Neural progenitor cell (in vitro differentiated cells): ENCODE measurements at regions not wholly inside any gene's neighbourhood (a gene's known extent, or its start where the extent isn't known, plus 50 kb on each side); places are given as distances from the start of the nearest gene placed in this dataset.

Experiments
- DNase-seq: peaks from one replicate; pipeline ENCODE4 v3.0.0-alpha.2; 2016; ENCODE audit warnings: low spot score
- H2AFZ ChIP-seq: fragments of 200-600 bp; sonication (generic); replicated peaks from 2 replicates; pipeline ENCODE4 v1.6.1; 2016; ENCODE audit warnings: antibody characterized with exemption
- H3F3A ChIP-seq: fragments of 200-600 bp; sonication (generic); 2 replicates; pipeline ENCODE4 v1.6.1; 2016; ENCODE audit warnings: antibody characterized with exemption, low read depth
- H3K27ac ChIP-seq: fragments of 200-600 bp; sonication (generic); 2 replicates; pipeline ENCODE4 v1.5.1; 2016; ENCODE audit warnings: mild to moderate bottlenecking
- H3K27me3 ChIP-seq: fragments of 200-600 bp; sonication (generic); 2 replicates; pipeline ENCODE4 v1.6.1; 2016; ENCODE audit warnings: mild to moderate bottlenecking, moderate library complexity
- H3K36me3 ChIP-seq: fragments of 200-600 bp; sonication (generic); 2 replicates; pipeline ENCODE4 v1.5.1; 2016
- H3K4me1 ChIP-seq: fragments of 200-600 bp; sonication (generic); 2 replicates; pipeline ENCODE4 v1.6.1; 2016; ENCODE audit warnings: mixed run types
- H3K4me2 ChIP-seq: fragments of 200-600 bp; sonication (generic); 2 replicates; pipeline ENCODE4 v1.6.1; 2016
- H3K4me3 ChIP-seq: fragments of 200-600 bp; sonication (generic); 2 replicates; pipeline ENCODE4 v1.5.1; 2016
- H3K79me2 ChIP-seq: fragments of 200-600 bp; sonication (generic); 2 replicates; pipeline ENCODE4 v1.6.1; 2016; ENCODE audit warnings: low read depth
- H3K9ac ChIP-seq: fragments of 200-600 bp; sonication (generic); 2 replicates; pipeline ENCODE4 v1.6.1; 2016
- H3K9me3 ChIP-seq: fragments of 200-600 bp; sonication (generic); 2 replicates; pipeline ENCODE4 v1.5.1; 2016; ENCODE audit warnings: low read depth
- H4K20me1 ChIP-seq: fragments of 200-600 bp; sonication (generic); 2 replicates; pipeline ENCODE4 v1.6.1; 2016; ENCODE audit warnings: low read depth
- H3K27ac Mint-ChIP-seq: 3 replicates; pipeline ENCODE4 v1.8.0; 2021; ENCODE audit warnings: mixed read lengths
- H3K27me3 Mint-ChIP-seq: 2 replicates; pipeline ENCODE4 v1.8.0; 2022; ENCODE audit warnings: low read depth, mild to moderate bottlenecking, inconsistent platforms, moderate library complexity, mixed read lengths; ENCODE audit not compliant: insufficient read depth
- H3K36me3 Mint-ChIP-seq: 3 replicates; pipeline ENCODE4 v1.8.0; 2021; ENCODE audit warnings: mixed read lengths
- H3K4me1 Mint-ChIP-seq: 3 replicates; pipeline ENCODE4 v1.8.0; 2021; ENCODE audit warnings: mixed read lengths
- H3K4me3 Mint-ChIP-seq: 3 replicates; pipeline ENCODE4 v1.8.0; 2021; ENCODE audit warnings: mild to moderate bottlenecking, moderate library complexity, mixed read lengths
- H3K9me3 Mint-ChIP-seq: 3 replicates; pipeline ENCODE4 v1.8.0; 2020; ENCODE audit warnings: mixed read lengths
- EZH2 ChIP-seq: fragments of 200-600 bp; sonication (generic); IDR thresholded peaks from 2 replicates; pipeline ENCODE4 v1.6.1; 2017; ENCODE audit warnings: antibody characterized with exemption, mild to moderate bottlenecking, moderate library complexity
- EZH2phosphoT487 ChIP-seq: fragments of 200-600 bp; sonication (generic); IDR thresholded peaks from 2 replicates; pipeline ENCODE4 v1.6.1; 2017; ENCODE audit warnings: antibody characterized with exemption
- TF ChIP-seq, protein P1 (sequence below): fragments of 200-600 bp; sonication (generic); IDR thresholded peaks from 2 replicates; pipeline ENCODE4 v1.5.1; 2017; ENCODE audit warnings: antibody characterized with exemption, mild to moderate bottlenecking

DNA sequence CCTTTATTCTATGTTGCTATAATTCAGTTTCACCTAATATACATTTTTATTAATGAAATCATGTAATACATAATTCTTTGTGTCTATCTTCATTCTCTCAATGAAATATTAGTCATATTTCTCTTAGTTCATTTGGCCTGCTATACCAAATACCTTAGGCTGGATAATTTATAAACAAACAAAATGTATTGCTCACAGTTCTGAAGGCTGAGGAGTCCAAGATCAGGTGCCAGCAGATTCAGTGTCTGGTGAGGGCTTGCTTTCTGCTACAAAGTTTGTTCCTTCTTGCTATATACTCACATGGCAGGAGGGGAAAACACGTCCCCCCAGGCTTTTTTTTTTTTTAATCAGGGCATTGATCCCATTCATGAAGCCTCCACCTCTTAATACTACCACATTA is 143.4 kb upstream of the GRB10 start:
- no peak overlapping the region for H3K9ac ChIP-seq
- no peak overlapping the region for H3K27ac ChIP-seq
- no peak for DNase-seq
- no peaks in the 10 kb centered on the region for H3K36me3 Mint-ChIP-seq
- H3K4me1 ChIP-seq, result no peaks in the 10 kb centered on the region
- no peaks in the 10 kb centered on the region for H3K27me3 ChIP-seq
- H3F3A ChIP-seq, result no peaks in the 10 kb centered on the region
- no peaks in the 10 kb centered on the region for H3K36me3 ChIP-seq
- no peak overlapping the region for H2AFZ ChIP-seq
- no peaks in the 10 kb centered on the region for H3K79me2 ChIP-seq
- H3K4me3 Mint-ChIP-seq, result no peak overlapping the region
- no peak overlapping the region for H3K4me2 ChIP-seq
- H3K27ac Mint-ChIP-seq, result no peak overlapping the region
- H4K20me1 ChIP-seq, result no peaks in the 10 kb centered on the region
- no peaks in the 10 kb centered on the region for H3K9me3 Mint-ChIP-seq
- no peaks in the 10 kb centered on the region for H3K4me1 Mint-ChIP-seq
- H3K27me3 Mint-ChIP-seq, result peaks cover 2% of the 10 kb centered on the region
- no peaks in the 10 kb centered on the region for H3K9me3 ChIP-seq
- H3K4me3 ChIP-seq, result no peak overlapping the region
- TF ChIP-seq EZH2, result no peak
- TF ChIP-seq, protein P1, sequence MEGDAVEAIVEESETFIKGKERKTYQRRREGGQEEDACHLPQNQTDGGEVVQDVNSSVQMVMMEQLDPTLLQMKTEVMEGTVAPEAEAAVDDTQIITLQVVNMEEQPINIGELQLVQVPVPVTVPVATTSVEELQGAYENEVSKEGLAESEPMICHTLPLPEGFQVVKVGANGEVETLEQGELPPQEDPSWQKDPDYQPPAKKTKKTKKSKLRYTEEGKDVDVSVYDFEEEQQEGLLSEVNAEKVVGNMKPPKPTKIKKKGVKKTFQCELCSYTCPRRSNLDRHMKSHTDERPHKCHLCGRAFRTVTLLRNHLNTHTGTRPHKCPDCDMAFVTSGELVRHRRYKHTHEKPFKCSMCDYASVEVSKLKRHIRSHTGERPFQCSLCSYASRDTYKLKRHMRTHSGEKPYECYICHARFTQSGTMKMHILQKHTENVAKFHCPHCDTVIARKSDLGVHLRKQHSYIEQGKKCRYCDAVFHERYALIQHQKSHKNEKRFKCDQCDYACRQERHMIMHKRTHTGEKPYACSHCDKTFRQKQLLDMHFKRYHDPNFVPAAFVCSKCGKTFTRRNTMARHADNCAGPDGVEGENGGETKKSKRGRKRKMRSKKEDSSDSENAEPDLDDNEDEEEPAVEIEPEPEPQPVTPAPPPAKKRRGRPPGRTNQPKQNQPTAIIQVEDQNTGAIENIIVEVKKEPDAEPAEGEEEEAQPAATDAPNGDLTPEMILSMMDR, result no peak
- no peak for TF ChIP-seq EZH2phosphoT487

DNA sequence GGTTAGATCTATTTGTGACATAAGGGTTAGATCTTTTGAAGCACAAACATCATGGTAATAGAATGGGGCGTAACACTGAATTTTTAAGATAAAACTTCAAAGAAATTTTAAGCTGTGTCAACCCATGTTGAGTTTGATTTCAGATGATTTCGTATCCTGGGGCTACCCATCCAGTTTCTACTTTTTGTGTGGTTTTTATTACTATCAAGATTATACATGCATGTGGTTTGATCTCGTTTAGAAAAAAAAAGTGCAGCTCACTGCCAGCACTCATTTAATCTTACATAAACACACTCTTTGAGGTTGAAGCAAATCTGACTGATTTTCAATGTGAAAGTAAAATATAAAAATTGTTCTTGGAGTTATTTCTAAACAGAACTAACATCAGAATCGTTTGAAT is 140.8 kb upstream of the GRB10 start:
- no peaks in the 10 kb centered on the region for H3K9me3 Mint-ChIP-seq
- TF ChIP-seq EZH2phosphoT487 (no peak), EZH2 (no peak)
- TF ChIP-seq, protein P1, result no peak
- no peak overlapping the region for H2AFZ ChIP-seq

DNA sequence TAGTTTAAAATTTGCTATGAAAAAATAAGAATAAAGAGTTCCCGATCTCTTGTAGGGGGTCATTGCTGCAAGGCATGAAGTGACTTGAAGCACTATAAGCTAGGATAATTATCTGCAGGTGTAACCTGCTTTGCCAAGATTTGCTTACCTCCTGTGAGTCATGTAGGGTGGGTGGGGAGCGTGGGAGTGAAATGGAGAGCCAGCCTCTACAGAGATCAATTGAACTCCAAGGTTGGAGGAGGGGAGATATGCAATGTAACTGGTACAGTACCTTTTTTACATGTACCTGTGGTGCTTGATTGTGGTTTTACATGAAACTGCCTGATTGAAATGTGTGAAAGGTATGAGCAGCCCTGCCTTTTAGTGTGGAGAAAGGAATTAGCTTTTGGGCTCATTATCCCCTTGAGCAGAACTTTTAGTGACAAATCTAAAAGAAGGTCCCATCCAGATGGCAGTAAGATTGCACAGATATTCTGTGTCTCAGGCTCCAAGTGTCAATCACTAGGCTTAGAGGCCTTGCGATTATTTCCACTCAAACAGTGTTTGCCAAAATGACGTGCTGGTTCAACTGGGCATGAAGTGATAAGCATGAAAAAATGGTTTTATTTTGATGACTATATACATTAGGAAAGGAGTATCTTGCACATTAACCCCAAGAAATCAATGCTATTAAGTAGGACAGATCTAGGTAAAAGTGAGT is 138.6 kb upstream of the GRB10 start:
- H3K4me1 Mint-ChIP-seq, result no peaks in the 10 kb centered on the region
- Histone ChIP-seq H3K79me2 (no peaks in the 10 kb centered on the region), H4K20me1 (no peaks in the 10 kb centered on the region), H3K9ac (no peak overlapping the region), H3F3A (no peaks in the 10 kb centered on the region), H2AFZ (no peak overlapping the region), H3K4me2 (no peak overlapping the region), H3K36me3 (no peaks in the 10 kb centered on the region), H3K9me3 (no peaks in the 10 kb centered on the region), H3K27ac (no peak overlapping the region), H3K4me3 (no peak overlapping the region), H3K27me3 (no peaks in the 10 kb centered on the region), H3K4me1 (no peaks in the 10 kb centered on the region)
- H3K4me3 Mint-ChIP-seq, result no peak overlapping the region
- no peak overlapping the region for H3K27ac Mint-ChIP-seq
- no peaks in the 10 kb centered on the region for H3K36me3 Mint-ChIP-seq
- H3K27me3 Mint-ChIP-seq, result no peaks in the 10 kb centered on the region
- no peaks in the 10 kb centered on the region for H3K9me3 Mint-ChIP-seq
- no peak for DNase-seq
- TF ChIP-seq, protein P1, result no peak
- TF ChIP-seq EZH2phosphoT487 (no peak), EZH2 (no peak)

More for the DNA sequence above, 140.8 kb upstream of the GRB10 start:
- H3K79me2 ChIP-seq, result no peaks in the 10 kb centered on the region
- no peak overlapping the region for H3K27ac Mint-ChIP-seq
- H3K36me3 ChIP-seq, result no peaks in the 10 kb centered on the region
- no peaks in the 10 kb centered on the region for H4K20me1 ChIP-seq
- no peaks in the 10 kb centered on the region for H3K36me3 Mint-ChIP-seq
- no peaks in the 10 kb centered on the region for H3K4me1 ChIP-seq
- DNase-seq, result no peak
- H3K4me3 Mint-ChIP-seq, result no peak overlapping the region
- H3K9me3 ChIP-seq, result no peaks in the 10 kb centered on the region
- H3F3A ChIP-seq, result no peaks in the 10 kb centered on the region
- H3K4me3 ChIP-seq, result no peak overlapping the region
- no peaks in the 10 kb centered on the region for H3K27me3 ChIP-seq
- H3K4me1 Mint-ChIP-seq, result no peaks in the 10 kb centered on the region
- H3K27ac ChIP-seq, result no peak overlapping the region
- peaks cover 2% of the 10 kb centered on the region for H3K27me3 Mint-ChIP-seq
- no peak overlapping the region for H3K4me2 ChIP-seq
- H3K9ac ChIP-seq, result no peak overlapping the region
